ENCODE measurements at regions not wholly inside any gene's neighbourhood (a gene's known extent, or its start where the extent isn't known, plus 50 kb on each side); places are given as distances from the start of the nearest gene placed in this dataset.

- intact Hi-C loops (cut with micrococcal nuclease) = no loop called here
- Histone ChIP-seq H2AFZ (ENCODE audit: low read depth, low read length) (no peak overlapping the region), H3K9me1 (replicated peaks; ENCODE audit: control insufficient read depth, extremely low read depth, insufficient read depth, low read length) (no peaks in the 10 kb centered on the region), H4K20me1 (replicated peaks; ENCODE audit: control insufficient read depth, extremely low read depth, insufficient read depth, low read length) (no peaks in the 10 kb centered on the region), H3K79me2 (ENCODE audit: control insufficient read depth, insufficient read depth, low read length) (no peaks in the 10 kb centered on the region), H3K27me3 (ENCODE audit: control insufficient read depth in 2 of 2, insufficient read depth in 2 of 2, low read length in 2 of 2) (no peaks in the 10 kb centered on the region), H3K4me1 (ENCODE audit: control insufficient read depth, extremely low read depth, insufficient read depth, low read length) (no peaks in the 10 kb centered on the region), H3K4me2 (ENCODE audit: insufficient read depth, low read length) (no peak overlapping the region), H3K27ac (ENCODE audit: insufficient read depth, low read depth, low read length) (no peak overlapping the region), H3K9ac (replicated peaks; ENCODE audit: extremely low read depth, insufficient read depth, low read length) (no peak overlapping the region), H3K36me3 (ENCODE audit: control insufficient read depth in 2 of 2, extremely low read depth in 1 of 2, insufficient read depth in 2 of 2, low read length in 2 of 2) (no peaks in the 10 kb centered on the region), H3K4me3 (replicated peaks in 1 of 3; ENCODE audit: insufficient read depth in 1 of 3, low read depth in 1 of 3, low read length in 3 of 3) (no peak overlapping the region), H3K9me3 (replicated peaks; ENCODE audit: control insufficient read depth, insufficient read depth, low read length) (no peaks in the 10 kb centered on the region)
- dilution Hi-C loops (cut with MboI; ENCODE audit: extremely low pct_ligation_motif_present, low sequenced_read_pairs) = no loop called here
- ChIA-PET POLR2A (no interaction called here), CTCF (no interaction called here)
- no peak for TF ChIP-seq JUN (IDR thresholded peaks at IDR 0.05; ENCODE audit: borderline replicate concordance, insufficient read depth, insufficient read length, low read depth)
- no peak for TF ChIP-seq GATA2 (IDR thresholded peaks at IDR 0.05; ENCODE audit: insufficient read depth, insufficient read length, low read depth, low read length)
- no TSS peak for BruUV-seq (replicated peaks)
- FAIRE-seq = no peak
- DNase-seq (ENCODE audit: low read depth, low spot score) = no peak
These were observed 1222.8 kb downstream of the GALC start for GRCh38 chr14:86770186-86770585.

GRCh38 chr14:86766469-86766868 is 1226.5 kb downstream of the GALC start:
- no peak for TF ChIP-seq FOS (IDR thresholded peaks at IDR 0.05; ENCODE audit: borderline replicate concordance, insufficient read depth, low read length)
- TF ChIP-seq EZH2 (IDR thresholded peaks at IDR 0.05; ENCODE audit: borderline replicate concordance, low read depth, low read length, severe bottlenecking) = no peak
- TF ChIP-seq MAX (IDR thresholded peaks at IDR 0.05; ENCODE audit: insufficient read depth, insufficient read length) = no peak
- TF ChIP-seq JUN (IDR thresholded peaks at IDR 0.05; ENCODE audit: borderline replicate concordance, insufficient read depth, insufficient read length, low read depth) = no peak
- no peak for TF ChIP-seq POLR2AphosphoS5 (IDR thresholded peaks at IDR 0.05; ENCODE audit: insufficient read depth, low read depth, low read length)
- no peak for TF ChIP-seq GATA2 (IDR thresholded peaks at IDR 0.05; ENCODE audit: insufficient read depth, insufficient read length, low read depth, low read length)
- no peaks in the 10 kb centered on the region for H3K9me1 ChIP-seq (replicated peaks; ENCODE audit: control insufficient read depth, extremely low read depth, insufficient read depth, low read length)
- H3K9me3 ChIP-seq (replicated peaks; ENCODE audit: control insufficient read depth, insufficient read depth, low read length) = peaks cover 2% of the 10 kb centered on the region
- dilution Hi-C loops (cut with MboI; ENCODE audit: extremely low pct_ligation_motif_present, low sequenced_read_pairs) (no loop called here), intact Hi-C loops (cut with micrococcal nuclease) (no loop called here)
- no peaks in the 10 kb centered on the region for H4K20me1 ChIP-seq (replicated peaks; ENCODE audit: control insufficient read depth, extremely low read depth, insufficient read depth, low read length)
- H3K36me3 ChIP-seq (ENCODE audit: control insufficient read depth in 2 of 2, extremely low read depth in 1 of 2, insufficient read depth in 2 of 2, low read length in 2 of 2) = no peaks in the 10 kb centered on the region
- no TSS peak for BruUV-seq (replicated peaks)
- H3K27me3 ChIP-seq (ENCODE audit: control insufficient read depth in 2 of 2, insufficient read depth in 2 of 2, low read length in 2 of 2) = no peaks in the 10 kb centered on the region
- H3K79me2 ChIP-seq (ENCODE audit: control insufficient read depth, insufficient read depth, low read length) = no peaks in the 10 kb centered on the region
- no peak for FAIRE-seq
- POLR2A ChIA-PET = no interaction called here
- H2AFZ ChIP-seq (ENCODE audit: low read depth, low read length) = no peak overlapping the region
- no peak overlapping the region for H3K27ac ChIP-seq (ENCODE audit: insufficient read depth, low read depth, low read length)
- no peak overlapping the region for H3K4me3 ChIP-seq (replicated peaks in 1 of 3; ENCODE audit: insufficient read depth in 1 of 3, low read depth in 1 of 3, low read length in 3 of 3)
- CTCF ChIA-PET = no interaction called here
- DNase-seq (ENCODE audit: low read depth, low spot score) = no peak
- H3K9ac ChIP-seq (replicated peaks; ENCODE audit: extremely low read depth, insufficient read depth, low read length) = no peak overlapping the region
- H3K4me1 ChIP-seq (ENCODE audit: control insufficient read depth, extremely low read depth, insufficient read depth, low read length) = no peaks in the 10 kb centered on the region
- H3K4me2 ChIP-seq (ENCODE audit: insufficient read depth, low read length) = no peak overlapping the region
